Peyer's patch (tissue), 4 donors: ENCODE measurements at regions not wholly inside any gene's neighbourhood (a gene's known extent, or its start where the extent isn't known, plus 50 kb on each side); places are given as distances from the start of the nearest gene placed in this dataset.

ENCODE experiments used
- DNase-seq, 3 donors: peaks; one replicate each; pipeline ENCODE4 v3.0.0-alpha.2; 2017 to 2019
- H3K27ac ChIP-seq, 4 donors: fragments of 200-600 bp; sonication (generic); one replicate each; pipeline ENCODE4 v1.5.1; 2016 to 2019
- H3K27me3 ChIP-seq, 2 donors: fragments of 200-600 bp; sonication (generic); one replicate each; pipeline ENCODE4 v1.5.1; 2019
- H3K36me3 ChIP-seq, 3 donors: fragments of 200-600 bp; sonication (generic); one replicate each; pipeline ENCODE4 v1.5.1; 2016 to 2019
- H3K4me1 ChIP-seq, 4 donors: fragments of 200-600 bp; sonication (generic); one replicate each; pipeline ENCODE4 v1.5.1; 2016 to 2019
- H3K4me3 ChIP-seq, 4 donors: fragments of 200-600 bp; sonication (generic); 1 replicate in 3 of 4; 2 replicates in 1 of 4; pipeline ENCODE4 v1.5.1; 2016 to 2019; ENCODE audit warnings: mild to moderate bottlenecking in 1 of 4
- H3K9me3 ChIP-seq, 4 donors: fragments of 200-600 bp; sonication (generic); one replicate each; pipeline ENCODE4 v1.5.1; 2016 to 2019; ENCODE audit warnings: mild to moderate bottlenecking in 1 of 4
- CTCF ChIP-seq, 6 experiments: fragments of 450-650 bp in 4 of 6; fragments of 200-600 bp in 2 of 6; sonication (generic) in 1 of 6; IDR thresholded peaks; one replicate each; pipeline ENCODE4 v1.5.1; 2017 to 2019; ENCODE audit warnings: antibody characterized with exemption in 6 of 6, mild to moderate bottlenecking in 3 of 6, moderate library complexity in 1 of 6
- POLR2A ChIP-seq, 2 donors: fragments of 450-650 bp; IDR thresholded peaks; one replicate each; pipeline ENCODE4 v1.5.1; 2017; ENCODE audit warnings: antibody characterized with exemption in 2 of 2, mild to moderate bottlenecking in 2 of 2, moderate library complexity in 2 of 2

- no peaks in the 10 kb centered on the region for H3K27me3 ChIP-seq
- no peaks in the 10 kb centered on the region for H3K9me3 ChIP-seq
- no peak for TF ChIP-seq POLR2A (IDR thresholded peaks at IDR 0.05)
- no peak for TF ChIP-seq CTCF (IDR thresholded peaks at IDR 0.05)
- H3K36me3 ChIP-seq, result no peaks in the 10 kb centered on the region
- no peaks in the 10 kb centered on the region for H3K4me1 ChIP-seq
- no peak overlapping the region for H3K4me3 ChIP-seq
- DNase-seq, result no peak
- no peak overlapping the region for H3K27ac ChIP-seq
Measured at GRCh38 chr13:70388935-70389334, 280.7 kb upstream of the KLHL1 start.

- TF ChIP-seq POLR2A (IDR thresholded peaks at IDR 0.05), result no peak
- TF ChIP-seq CTCF (IDR thresholded peaks at IDR 0.05), result no peak
- no peaks in the 10 kb centered on the region for H3K27me3 ChIP-seq
- peaks cover 0 to 1% (median 0%) of the 10 kb centered on the region in 4 donors for H3K4me1 ChIP-seq
- H3K27ac ChIP-seq, result no peak overlapping the region
- DNase-seq, result no peak
- no peak overlapping the region for H3K4me3 ChIP-seq
- no peaks in the 10 kb centered on the region for H3K36me3 ChIP-seq
- H3K9me3 ChIP-seq, result no peaks in the 10 kb centered on the region
Measured at GRCh38 chr13:70386919-70387318, 278.7 kb upstream of the KLHL1 start.

GRCh38 chr13:70385852-70386251 lies 277.6 kb upstream of the KLHL1 start:
- no peaks in the 10 kb centered on the region for H3K36me3 ChIP-seq
- DNase-seq, result no peak
- no peak for TF ChIP-seq POLR2A (IDR thresholded peaks at IDR 0.05)
- no peak for TF ChIP-seq CTCF (IDR thresholded peaks at IDR 0.05)

GRCh38 chr13:70384156-70384555 lies 275.9 kb upstream of the KLHL1 start:
- Histone ChIP-seq H3K4me3 (no peak overlapping the region), H3K36me3 (no peaks in the 10 kb centered on the region), H3K4me1 (peaks cover 0 to 5% (median 0%) of the 10 kb centered on the region in 4 donors), H3K27me3 (no peaks in the 10 kb centered on the region), H3K27ac (no peak overlapping the region), H3K9me3 (no peaks in the 10 kb centered on the region)
- DNase-seq, result no peak
- TF ChIP-seq POLR2A (IDR thresholded peaks at IDR 0.05) (no peak), CTCF (IDR thresholded peaks at IDR 0.05) (no peak)

More at GRCh38 chr13:70385852-70386251, 277.6 kb upstream of the KLHL1 start:
- Histone ChIP-seq H3K4me3 (no peak overlapping the region), H3K27ac (no peak overlapping the region), H3K9me3 (no peaks in the 10 kb centered on the region), H3K27me3 (no peaks in the 10 kb centered on the region), H3K4me1 (peaks cover 0 to 5% (median 0%) of the 10 kb centered on the region in 4 donors)

GRCh38 chr13:70380809-70381208 lies 272.6 kb upstream of the KLHL1 start:
- Histone ChIP-seq H3K4me3 (no peak overlapping the region), H3K27me3 (no peaks in the 10 kb centered on the region), H3K27ac (no peak overlapping the region), H3K36me3 (no peaks in the 10 kb centered on the region), H3K9me3 (no peaks in the 10 kb centered on the region), H3K4me1 (peaks cover 0 to 5% (median 0%) of the 10 kb centered on the region in 4 donors)
- no peak for DNase-seq
- TF ChIP-seq CTCF (IDR thresholded peaks at IDR 0.05) (no peak), POLR2A (IDR thresholded peaks at IDR 0.05) (no peak)

- TF ChIP-seq POLR2A (IDR thresholded peaks at IDR 0.05), result no peak
- no peak for TF ChIP-seq CTCF (IDR thresholded peaks at IDR 0.05)
- no peak overlapping the region for H3K27ac ChIP-seq
Measured at GRCh38 chr13:70375718-70376117, 267.5 kb upstream of the KLHL1 start.

More at GRCh38 chr13:70375718-70376117, 267.5 kb upstream of the KLHL1 start:
- DNase-seq, result peak in 1 of 3 donors; percentile 68
- Histone ChIP-seq H3K4me3 (no peak overlapping the region), H3K36me3 (no peaks in the 10 kb centered on the region), H3K9me3 (no peaks in the 10 kb centered on the region), H3K4me1 (no peaks in the 10 kb centered on the region), H3K27me3 (no peaks in the 10 kb centered on the region)
